Liver (tissue), 8 donors: ENCODE measurements at regions not wholly inside any gene's neighbourhood (a gene's known extent, or its start where the extent isn't known, plus 50 kb on each side); places are given as distances from the start of the nearest gene placed in this dataset.
"Not testable (repeated sequence)": the region's sequence is repeated elsewhere in the genome, so short reads cannot be mapped to it uniquely, and the experiment has no call there.

Experiments
- DNase-seq: peaks from one replicate; pipeline ENCODE4 v3.0.0-alpha.2; 2017; ENCODE audit warnings: low spot score
- H3K27ac ChIP-seq, 2 donors: one replicate each; pipeline ENCODE4 v1.7.0; 2013; ENCODE audit warnings: inconsistent platforms in 2 of 2, low read length in 2 of 2, control low read depth in 1 of 2, low read depth in 1 of 2, mild to moderate bottlenecking in 1 of 2
- H3K27me3 ChIP-seq, 4 donors: one replicate each; pipeline versions ENCODE4 v1.6.1 to v1.7.0; 2013; ENCODE audit warnings: low read length in 3 of 4, inconsistent platforms in 1 of 4, mild to moderate bottlenecking in 1 of 4, moderate library complexity in 1 of 4; ENCODE audit not compliant: control insufficient read depth in 4 of 4, insufficient read depth in 4 of 4
- H3K36me3 ChIP-seq, 4 donors: one replicate each; pipeline versions ENCODE4 v1.6.1 to v1.7.0; 2013; ENCODE audit warnings: low read length in 3 of 4, mild to moderate bottlenecking in 3 of 4, low read depth in 1 of 4, moderate library complexity in 1 of 4; ENCODE audit not compliant: control insufficient read depth in 4 of 4, insufficient read depth in 3 of 4
- H3K4me1 ChIP-seq, 4 donors: one replicate each; pipeline versions ENCODE4 v1.6.1 to v1.7.0; 2013; ENCODE audit warnings: low read length in 3 of 4, mild to moderate bottlenecking in 3 of 4, moderate library complexity in 1 of 4; ENCODE audit not compliant: control insufficient read depth in 4 of 4, insufficient read depth in 4 of 4
- H3K4me3 ChIP-seq, 3 donors: one replicate each; pipeline versions ENCODE4 v1.6.1 to v1.7.0; 2013; ENCODE audit warnings: low read length in 3 of 3, control low read depth in 1 of 3, low read depth in 1 of 3, mild to moderate bottlenecking in 1 of 3
- H3K9ac ChIP-seq, 2 donors: one replicate each; pipeline ENCODE4 v1.7.0; 2013; ENCODE audit warnings: low read length in 2 of 2, mild to moderate bottlenecking in 2 of 2, moderate library complexity in 2 of 2, control low read depth in 1 of 2, low read depth in 1 of 2
- H3K9me3 ChIP-seq, 4 donors: one replicate each; pipeline versions ENCODE4 v1.6.1 to v1.7.0; 2013; ENCODE audit warnings: low read length in 3 of 4; ENCODE audit not compliant: control insufficient read depth in 4 of 4
- ATF3 ChIP-seq: IDR thresholded peaks from 2 replicates; pipeline ENCODE4 v1.6.1; 2016; ENCODE audit warnings: antibody characterized with exemption
- CTCF ChIP-seq: fragments of 150-350 bp; IDR thresholded peaks from 2 replicates; pipeline ENCODE4 v1.5.1; 2017; ENCODE audit warnings: improper control_type of control experiment, low read depth, low read length; ENCODE audit not compliant: missing input control
- EGR1 ChIP-seq, 2 donors: IDR thresholded peaks; 2 replicates each; pipeline ENCODE4 v1.6.1; 2016 to 2018; ENCODE audit warnings: antibody characterized with exemption in 2 of 2, low read depth in 2 of 2
- FOXA1 ChIP-seq: IDR thresholded peaks from 2 replicates; pipeline ENCODE4 v1.6.1; 2016; ENCODE audit warnings: antibody characterized with exemption
- FOXA2 ChIP-seq: IDR thresholded peaks from 2 replicates; pipeline ENCODE4 v1.6.1; 2016; ENCODE audit warnings: antibody characterized with exemption
- GABPA ChIP-seq, 2 donors: IDR thresholded peaks in 1 of 2; conservative IDR thresholded peaks in 1 of 2; 2 replicates each; pipeline ENCODE4 v1.6.1; 2016; ENCODE audit warnings: antibody characterized with exemption in 2 of 2, mild to moderate bottlenecking in 1 of 2, moderate library complexity in 1 of 2
- HNF4A ChIP-seq, 2 donors: conservative IDR thresholded peaks; 2 replicates each; pipeline ENCODE4 v1.6.1; 2016; ENCODE audit warnings: antibody characterized with exemption in 2 of 2, mild to moderate bottlenecking in 2 of 2
- HNF4G ChIP-seq: IDR thresholded peaks from 2 replicates; pipeline ENCODE4 v1.6.1; 2016; ENCODE audit warnings: antibody characterized with exemption
- JUND ChIP-seq, 2 donors: IDR thresholded peaks; 2 replicates each; pipeline ENCODE4 v1.6.1; 2016; ENCODE audit warnings: antibody characterized with exemption in 2 of 2
- MAX ChIP-seq: IDR thresholded peaks from 2 replicates; pipeline ENCODE4 v1.6.1; 2016; ENCODE audit warnings: antibody characterized with exemption
- NR2F2 ChIP-seq: IDR thresholded peaks from 2 replicates; pipeline ENCODE4 v1.6.1; 2016; ENCODE audit warnings: antibody characterized with exemption
- RAD21 ChIP-seq, 2 donors: IDR thresholded peaks; 2 replicates each; pipeline ENCODE4 v1.6.1; 2016; ENCODE audit warnings: antibody characterized with exemption in 2 of 2, mild to moderate bottlenecking in 2 of 2
- REST ChIP-seq: IDR thresholded peaks from 2 replicates; pipeline ENCODE4 v1.6.1; 2016; ENCODE audit warnings: antibody characterized with exemption, mild to moderate bottlenecking
- RXRA ChIP-seq, 2 donors: IDR thresholded peaks; 2 replicates each; pipeline ENCODE4 v1.6.1; 2017 to 2018; ENCODE audit warnings: antibody characterized with exemption in 2 of 2, mild to moderate bottlenecking in 1 of 2
- SP1 ChIP-seq: IDR thresholded peaks from 2 replicates; pipeline ENCODE4 v1.6.1; 2018; ENCODE audit warnings: antibody characterized with exemption, mild to moderate bottlenecking
- TAF1 ChIP-seq: conservative IDR thresholded peaks from 2 replicates; pipeline ENCODE4 v1.6.1; 2016; ENCODE audit warnings: antibody characterized with exemption, mild to moderate bottlenecking
- YY1 ChIP-seq: IDR thresholded peaks from 2 replicates; pipeline ENCODE4 v1.6.1; 2016; ENCODE audit warnings: antibody characterized with exemption, mild to moderate bottlenecking
- ZBTB33 ChIP-seq: IDR thresholded peaks from 2 replicates; pipeline ENCODE4 v1.6.1; 2016; ENCODE audit warnings: antibody characterized with exemption
- WGBS: extraction: QIAGEN DNeasy Blood & Tissue Kit; methylation state at CpG from one replicate; pipeline ENCODE4 v1.1.7; 2013; 5-methylcytosine and 5-hydroxymethylcytosine counted together
- donor health status: healthy.
- donor health status: healthy.
- donor health status: healthy.
- donor health status: healthy.
- donor health status: healthy.

- TF ChIP-seq HNF4A (conservative IDR thresholded peaks at IDR 0.05) (no peak), TAF1 (no peak)
Measured at GRCh38 chr5:61234019-61234418, 71.8 kb upstream of the SMIM15 start (continued).

- not testable (repeated sequence) for DNase-seq, H3K9ac ChIP-seq, H3K9me3 ChIP-seq, H3K27ac ChIP-seq, H3K4me3 ChIP-seq, H3K36me3 ChIP-seq, H3K4me1 ChIP-seq, H3K27me3 ChIP-seq
- WGBS: 82% methylated on average over 3 of the region's 3 CpGs
Measured at GRCh38 chr5:61236715-61237114, 74.4 kb upstream of the SMIM15 start.

GRCh38 chr5:61245486-61245885 lies 83.2 kb upstream of the SMIM15 start:
- DNase-seq: no peak
- Histone ChIP-seq H3K9me3 (no peaks in the 10 kb centered on the region), H3K9ac (no peak overlapping the region), H3K36me3 (no peaks in the 10 kb centered on the region), H3K27me3 (no peaks in the 10 kb centered on the region), H3K4me3 (no peak overlapping the region), H3K4me1 (no peaks in the 10 kb centered on the region), H3K27ac (peak overlapping the region in 1 of 2 donors; percentile 25)
- TF ChIP-seq HNF4A (conservative IDR thresholded peaks at IDR 0.05) (no peak), FOXA1 (no peak), HNF4G (no peak), RXRA (IDR thresholded peaks at IDR 0.05) (no peak), GABPA (IDR thresholded peaks at IDR 0.05 in 1 of 2, conservative IDR thresholded peaks at IDR 0.05 in 1 of 2) (no peak), REST (no peak), YY1 (no peak), NR2F2 (no peak), RAD21 (IDR thresholded peaks at IDR 0.05) (no peak), ATF3 (no peak), SP1 (no peak), EGR1 (IDR thresholded peaks at IDR 0.05; ENCODE audit: low read depth in 2 of 2) (no peak), CTCF (no peak), MAX (no peak), ZBTB33 (no peak), FOXA2 (no peak), TAF1 (no peak), JUND (IDR thresholded peaks at IDR 0.05) (no peak)
- 53% methylated on average over 4 of the region's 4 CpGs for WGBS
